ENCODE measurements at regions not wholly inside any gene's neighbourhood (a gene's known extent, or its start where the extent isn't known, plus 50 kb on each side); places are given as distances from the start of the nearest gene placed in this dataset.

DNA sequence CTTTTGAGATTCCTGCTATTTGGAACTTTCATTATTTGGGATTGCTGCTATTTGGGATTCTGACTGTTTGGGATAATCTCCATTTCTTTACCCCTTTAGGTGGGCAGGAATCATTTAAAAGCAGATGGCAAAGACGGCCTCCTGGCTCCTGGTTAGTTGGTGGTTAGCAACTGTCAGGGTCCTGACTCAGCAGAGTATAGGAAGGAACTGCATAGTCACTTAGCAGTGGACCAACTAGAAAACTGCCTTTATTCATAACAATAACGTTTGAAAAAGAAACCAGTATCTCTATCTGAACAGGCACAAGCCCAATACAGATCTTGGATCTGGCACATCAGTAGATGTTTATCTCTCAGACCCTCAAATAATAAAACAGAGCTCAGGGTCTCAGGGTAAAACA, 469.7 kb upstream of the FGF16 start:
- Mint-ChIP-seq H3K4me3 (no peak overlapping the region), H3K4me1 (no peaks in the 10 kb centered on the region), H3K9me3 (peaks cover 29% of the 10 kb centered on the region), H3K36me3 (peaks cover 18% of the 10 kb centered on the region), H3K27ac (no peak overlapping the region), H3K27me3 (ENCODE audit: low read depth) (no peaks in the 10 kb centered on the region)
- POLR2A ChIA-PET = no interaction called here
- CTCF ChIA-PET = no interaction called here
- no peak for DNase-seq (ENCODE audit: low spot score)
- no peak for ATAC-seq
- TF ChIP-seq MYBL2 (CRISPR knock-in tag; IDR thresholded peaks at IDR 0.05) (no peak), ZNF263 (CRISPR knock-in tag; IDR thresholded peaks at IDR 0.05; ENCODE audit: low read depth) (no peak), IRF2 (CRISPR knock-in tag; IDR thresholded peaks at IDR 0.05; ENCODE audit: borderline replicate concordance, low read depth) (no peak), ZNF219 (CRISPR knock-in tag; IDR thresholded peaks at IDR 0.05; ENCODE audit: borderline replicate concordance) (no peak), SOX15 (CRISPR knock-in tag; IDR thresholded peaks at IDR 0.05) (no peak), ZNF232 (CRISPR knock-in tag; IDR thresholded peaks at IDR 0.05) (no peak), EMX1 (CRISPR knock-in tag; IDR thresholded peaks at IDR 0.05) (no peak), MXD4 (CRISPR knock-in tag; IDR thresholded peaks at IDR 0.05; ENCODE audit: borderline replicate concordance) (no peak), NR1H2 (CRISPR knock-in tag; IDR thresholded peaks at IDR 0.05) (no peak), SMAD4 (CRISPR knock-in tag; IDR thresholded peaks at IDR 0.05) (no peak), ZNF416 (CRISPR knock-in tag; IDR thresholded peaks at IDR 0.05) (no peak), ZNF423 (CRISPR knock-in tag; IDR thresholded peaks at IDR 0.05) (no peak)
- TF ChIP-seq, protein P1, sequence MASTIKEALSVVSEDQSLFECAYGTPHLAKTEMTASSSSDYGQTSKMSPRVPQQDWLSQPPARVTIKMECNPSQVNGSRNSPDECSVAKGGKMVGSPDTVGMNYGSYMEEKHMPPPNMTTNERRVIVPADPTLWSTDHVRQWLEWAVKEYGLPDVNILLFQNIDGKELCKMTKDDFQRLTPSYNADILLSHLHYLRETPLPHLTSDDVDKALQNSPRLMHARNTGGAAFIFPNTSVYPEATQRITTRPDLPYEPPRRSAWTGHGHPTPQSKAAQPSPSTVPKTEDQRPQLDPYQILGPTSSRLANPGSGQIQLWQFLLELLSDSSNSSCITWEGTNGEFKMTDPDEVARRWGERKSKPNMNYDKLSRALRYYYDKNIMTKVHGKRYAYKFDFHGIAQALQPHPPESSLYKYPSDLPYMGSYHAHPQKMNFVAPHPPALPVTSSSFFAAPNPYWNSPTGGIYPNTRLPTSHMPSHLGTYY (CRISPR knock-in tag; IDR thresholded peaks at IDR 0.05) = no peak
- TF ChIP-seq, protein P2, sequence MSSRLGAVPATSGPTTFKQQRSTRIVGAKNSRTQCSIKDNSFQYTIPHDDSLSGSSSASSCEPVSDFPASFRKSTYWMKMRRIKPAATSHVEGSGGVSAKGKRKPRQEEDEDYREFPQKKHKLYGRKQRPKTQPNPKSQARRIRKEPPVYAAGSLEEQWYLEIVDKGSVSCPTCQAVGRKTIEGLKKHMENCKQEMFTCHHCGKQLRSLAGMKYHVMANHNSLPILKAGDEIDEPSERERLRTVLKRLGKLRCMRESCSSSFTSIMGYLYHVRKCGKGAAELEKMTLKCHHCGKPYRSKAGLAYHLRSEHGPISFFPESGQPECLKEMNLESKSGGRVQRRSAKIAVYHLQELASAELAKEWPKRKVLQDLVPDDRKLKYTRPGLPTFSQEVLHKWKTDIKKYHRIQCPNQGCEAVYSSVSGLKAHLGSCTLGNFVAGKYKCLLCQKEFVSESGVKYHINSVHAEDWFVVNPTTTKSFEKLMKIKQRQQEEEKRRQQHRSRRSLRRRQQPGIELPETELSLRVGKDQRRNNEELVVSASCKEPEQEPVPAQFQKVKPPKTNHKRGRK (CRISPR knock-in tag; IDR thresholded peaks at IDR 0.05; ENCODE audit: borderline replicate concordance) = no peak
- TF ChIP-seq, protein P3, sequence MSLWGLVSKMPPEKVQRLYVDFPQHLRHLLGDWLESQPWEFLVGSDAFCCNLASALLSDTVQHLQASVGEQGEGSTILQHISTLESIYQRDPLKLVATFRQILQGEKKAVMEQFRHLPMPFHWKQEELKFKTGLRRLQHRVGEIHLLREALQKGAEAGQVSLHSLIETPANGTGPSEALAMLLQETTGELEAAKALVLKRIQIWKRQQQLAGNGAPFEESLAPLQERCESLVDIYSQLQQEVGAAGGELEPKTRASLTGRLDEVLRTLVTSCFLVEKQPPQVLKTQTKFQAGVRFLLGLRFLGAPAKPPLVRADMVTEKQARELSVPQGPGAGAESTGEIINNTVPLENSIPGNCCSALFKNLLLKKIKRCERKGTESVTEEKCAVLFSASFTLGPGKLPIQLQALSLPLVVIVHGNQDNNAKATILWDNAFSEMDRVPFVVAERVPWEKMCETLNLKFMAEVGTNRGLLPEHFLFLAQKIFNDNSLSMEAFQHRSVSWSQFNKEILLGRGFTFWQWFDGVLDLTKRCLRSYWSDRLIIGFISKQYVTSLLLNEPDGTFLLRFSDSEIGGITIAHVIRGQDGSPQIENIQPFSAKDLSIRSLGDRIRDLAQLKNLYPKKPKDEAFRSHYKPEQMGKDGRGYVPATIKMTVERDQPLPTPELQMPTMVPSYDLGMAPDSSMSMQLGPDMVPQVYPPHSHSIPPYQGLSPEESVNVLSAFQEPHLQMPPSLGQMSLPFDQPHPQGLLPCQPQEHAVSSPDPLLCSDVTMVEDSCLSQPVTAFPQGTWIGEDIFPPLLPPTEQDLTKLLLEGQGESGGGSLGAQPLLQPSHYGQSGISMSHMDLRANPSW (CRISPR knock-in tag; conservative IDR thresholded peaks at IDR 0.05; ENCODE audit: low read depth) = no peak
- TF ChIP-seq, protein P4, sequence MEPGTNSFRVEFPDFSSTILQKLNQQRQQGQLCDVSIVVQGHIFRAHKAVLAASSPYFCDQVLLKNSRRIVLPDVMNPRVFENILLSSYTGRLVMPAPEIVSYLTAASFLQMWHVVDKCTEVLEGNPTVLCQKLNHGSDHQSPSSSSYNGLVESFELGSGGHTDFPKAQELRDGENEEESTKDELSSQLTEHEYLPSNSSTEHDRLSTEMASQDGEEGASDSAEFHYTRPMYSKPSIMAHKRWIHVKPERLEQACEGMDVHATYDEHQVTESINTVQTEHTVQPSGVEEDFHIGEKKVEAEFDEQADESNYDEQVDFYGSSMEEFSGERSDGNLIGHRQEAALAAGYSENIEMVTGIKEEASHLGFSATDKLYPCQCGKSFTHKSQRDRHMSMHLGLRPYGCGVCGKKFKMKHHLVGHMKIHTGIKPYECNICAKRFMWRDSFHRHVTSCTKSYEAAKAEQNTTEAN (CRISPR knock-in tag; IDR thresholded peaks at IDR 0.05) = no peak
- TF ChIP-seq, protein P5, sequence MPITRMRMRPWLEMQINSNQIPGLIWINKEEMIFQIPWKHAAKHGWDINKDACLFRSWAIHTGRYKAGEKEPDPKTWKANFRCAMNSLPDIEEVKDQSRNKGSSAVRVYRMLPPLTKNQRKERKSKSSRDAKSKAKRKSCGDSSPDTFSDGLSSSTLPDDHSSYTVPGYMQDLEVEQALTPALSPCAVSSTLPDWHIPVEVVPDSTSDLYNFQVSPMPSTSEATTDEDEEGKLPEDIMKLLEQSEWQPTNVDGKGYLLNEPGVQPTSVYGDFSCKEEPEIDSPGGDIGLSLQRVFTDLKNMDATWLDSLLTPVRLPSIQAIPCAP (CRISPR knock-in tag; IDR thresholded peaks at IDR 0.05) = no peak
- TF ChIP-seq, protein P6, sequence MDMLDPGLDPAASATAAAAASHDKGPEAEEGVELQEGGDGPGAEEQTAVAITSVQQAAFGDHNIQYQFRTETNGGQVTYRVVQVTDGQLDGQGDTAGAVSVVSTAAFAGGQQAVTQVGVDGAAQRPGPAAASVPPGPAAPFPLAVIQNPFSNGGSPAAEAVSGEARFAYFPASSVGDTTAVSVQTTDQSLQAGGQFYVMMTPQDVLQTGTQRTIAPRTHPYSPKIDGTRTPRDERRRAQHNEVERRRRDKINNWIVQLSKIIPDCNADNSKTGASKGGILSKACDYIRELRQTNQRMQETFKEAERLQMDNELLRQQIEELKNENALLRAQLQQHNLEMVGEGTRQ (CRISPR knock-in tag; IDR thresholded peaks at IDR 0.05) = no peak
- TF ChIP-seq, protein P7, sequence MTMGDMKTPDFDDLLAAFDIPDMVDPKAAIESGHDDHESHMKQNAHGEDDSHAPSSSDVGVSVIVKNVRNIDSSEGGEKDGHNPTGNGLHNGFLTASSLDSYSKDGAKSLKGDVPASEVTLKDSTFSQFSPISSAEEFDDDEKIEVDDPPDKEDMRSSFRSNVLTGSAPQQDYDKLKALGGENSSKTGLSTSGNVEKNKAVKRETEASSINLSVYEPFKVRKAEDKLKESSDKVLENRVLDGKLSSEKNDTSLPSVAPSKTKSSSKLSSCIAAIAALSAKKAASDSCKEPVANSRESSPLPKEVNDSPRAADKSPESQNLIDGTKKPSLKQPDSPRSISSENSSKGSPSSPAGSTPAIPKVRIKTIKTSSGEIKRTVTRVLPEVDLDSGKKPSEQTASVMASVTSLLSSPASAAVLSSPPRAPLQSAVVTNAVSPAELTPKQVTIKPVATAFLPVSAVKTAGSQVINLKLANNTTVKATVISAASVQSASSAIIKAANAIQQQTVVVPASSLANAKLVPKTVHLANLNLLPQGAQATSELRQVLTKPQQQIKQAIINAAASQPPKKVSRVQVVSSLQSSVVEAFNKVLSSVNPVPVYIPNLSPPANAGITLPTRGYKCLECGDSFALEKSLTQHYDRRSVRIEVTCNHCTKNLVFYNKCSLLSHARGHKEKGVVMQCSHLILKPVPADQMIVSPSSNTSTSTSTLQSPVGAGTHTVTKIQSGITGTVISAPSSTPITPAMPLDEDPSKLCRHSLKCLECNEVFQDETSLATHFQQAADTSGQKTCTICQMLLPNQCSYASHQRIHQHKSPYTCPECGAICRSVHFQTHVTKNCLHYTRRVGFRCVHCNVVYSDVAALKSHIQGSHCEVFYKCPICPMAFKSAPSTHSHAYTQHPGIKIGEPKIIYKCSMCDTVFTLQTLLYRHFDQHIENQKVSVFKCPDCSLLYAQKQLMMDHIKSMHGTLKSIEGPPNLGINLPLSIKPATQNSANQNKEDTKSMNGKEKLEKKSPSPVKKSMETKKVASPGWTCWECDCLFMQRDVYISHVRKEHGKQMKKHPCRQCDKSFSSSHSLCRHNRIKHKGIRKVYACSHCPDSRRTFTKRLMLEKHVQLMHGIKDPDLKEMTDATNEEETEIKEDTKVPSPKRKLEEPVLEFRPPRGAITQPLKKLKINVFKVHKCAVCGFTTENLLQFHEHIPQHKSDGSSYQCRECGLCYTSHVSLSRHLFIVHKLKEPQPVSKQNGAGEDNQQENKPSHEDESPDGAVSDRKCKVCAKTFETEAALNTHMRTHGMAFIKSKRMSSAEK (CRISPR knock-in tag; IDR thresholded peaks at IDR 0.05; ENCODE audit: borderline replicate concordance) = no peak

Measured in WTC11 (cell line).